GM19463 (cell line): ENCODE measurements at regions not wholly inside any gene's neighbourhood (a gene's known extent, or its start where the extent isn't known, plus 50 kb on each side); places are given as distances from the start of the nearest gene placed in this dataset.
"Not testable (repeated sequence)": the region's sequence is repeated elsewhere in the genome, so short reads cannot be mapped to it uniquely, and the experiment has no call there.

Experiments
- ATAC-seq: cut with Tn5 transposase; IDR thresholded peaks from one replicate; pipeline ENCODE4 v1.9.1; 2021; ENCODE audit warnings: mild to moderate bottlenecking, moderate library complexity; ENCODE audit not compliant: unreplicated experiment

- no peak for ATAC-seq
Measured at GRCh38 chr12:66774929-66775328, 96.1 kb upstream of the GRIP1 start.

- ATAC-seq: no peak
Measured at GRCh38 chr12:66775871-66776270, 97.0 kb upstream of the GRIP1 start.

- ATAC-seq: peak; percentile 86
Measured at GRCh38 chr12:66776974-66777373, 98.1 kb upstream of the GRIP1 start.

GRCh38 chr12:66779466-66779865 is 100.6 kb upstream of the GRIP1 start:
- no peak for ATAC-seq

GRCh38 chr12:66786531-66787308 is 107.8 kb upstream of the GRIP1 start:
- no peak for ATAC-seq

GRCh38 chr12:66799551-66799950 is 120.7 kb upstream of the GRIP1 start:
- ATAC-seq: no peak

- ATAC-seq: no peak
Measured at GRCh38 chr12:66800046-66800445, 121.2 kb upstream of the GRIP1 start.

GRCh38 chr12:66803930-66804329 is 125.1 kb upstream of the GRIP1 start:
- no peak for ATAC-seq

GRCh38 chr12:66804563-66804974 is 125.7 kb upstream of the GRIP1 start:
- ATAC-seq: no peak

- ATAC-seq: no peak
Measured at GRCh38 chr12:66808606-66809005, 129.7 kb upstream of the GRIP1 start.

GRCh38 chr12:66813137-66813892 is 134.4 kb upstream of the GRIP1 start:
- ATAC-seq: no peak

GRCh38 chr12:66819587-66819986 is 140.7 kb upstream of the GRIP1 start:
- no peak for ATAC-seq

- no peak for ATAC-seq
Measured at GRCh38 chr12:66822961-66823360, 144.1 kb upstream of the GRIP1 start.

GRCh38 chr12:66823857-66824570 is 145.1 kb upstream of the GRIP1 start:
- ATAC-seq: no peak

GRCh38 chr12:66825921-66826320 is 147.0 kb upstream of the GRIP1 start:
- ATAC-seq: not testable (repeated sequence)

- ATAC-seq: no peak
Measured at GRCh38 chr12:66829660-66830325, 150.9 kb upstream of the GRIP1 start.

GRCh38 chr12:66831495-66831894 is 152.6 kb upstream of the GRIP1 start:
- no peak for ATAC-seq

GRCh38 chr12:66832997-66833396 is 154.1 kb upstream of the GRIP1 start:
- ATAC-seq: no peak

GRCh38 chr12:66836623-66837310 is 157.9 kb upstream of the GRIP1 start:
- ATAC-seq: no peak

- ATAC-seq: no peak
Measured at GRCh38 chr12:66837311-66837627, 158.4 kb upstream of the GRIP1 start.

- ATAC-seq: no peak
Measured at GRCh38 chr12:66838366-66838765, 159.5 kb upstream of the GRIP1 start.
